HG03460 (cell line): ENCODE measurements at regions not wholly inside any gene's neighbourhood (a gene's known extent, or its start where the extent isn't known, plus 50 kb on each side); places are given as distances from the start of the nearest gene placed in this dataset.

ENCODE experiments used
- ATAC-seq: cut with Tn5 transposase; IDR thresholded peaks from one replicate; pipeline ENCODE4 v1.9.1; 2021; ENCODE audit not compliant: unreplicated experiment

DNA sequence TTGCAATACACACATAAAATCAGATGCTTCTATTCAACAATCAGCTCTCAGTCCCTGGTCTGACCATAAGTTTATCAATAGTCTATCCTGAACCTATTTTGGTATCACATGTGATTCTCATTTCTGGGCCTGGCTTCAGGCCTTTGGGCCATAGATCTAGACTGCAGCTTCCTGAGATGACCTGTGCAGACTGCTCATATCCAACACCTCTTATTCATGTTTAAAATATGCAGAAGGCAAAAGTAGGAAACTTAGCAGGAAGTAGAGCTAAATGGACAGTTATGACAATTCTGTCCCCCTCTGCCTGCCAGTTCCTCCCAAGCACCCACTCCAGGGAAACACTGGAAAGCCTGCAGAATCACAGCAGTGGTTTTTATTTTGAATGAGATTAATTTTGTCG, 53.3 kb downstream of the C7orf25 start:
- no peak for ATAC-seq

DNA sequence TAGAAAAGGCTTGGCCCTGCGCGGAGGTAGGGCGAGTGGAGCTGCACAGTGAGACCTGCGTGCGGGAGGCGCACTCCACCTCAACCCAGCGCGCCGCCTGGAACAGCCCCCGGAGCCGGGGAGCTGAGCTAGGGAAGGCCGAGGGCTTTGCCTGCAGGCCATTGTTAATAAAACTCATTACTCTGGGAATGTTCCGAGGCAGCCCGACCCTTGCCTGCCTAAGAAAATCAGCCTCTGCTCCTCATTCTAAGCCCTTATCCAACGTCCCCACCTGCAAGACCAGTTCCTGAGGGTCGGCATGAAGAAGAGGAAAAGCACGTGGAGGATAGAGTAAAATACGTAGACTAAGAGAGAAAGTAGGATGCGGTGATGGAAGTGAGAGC, 55.3 kb downstream of the C7orf25 start:
- peak; percentile 19 for ATAC-seq

DNA sequence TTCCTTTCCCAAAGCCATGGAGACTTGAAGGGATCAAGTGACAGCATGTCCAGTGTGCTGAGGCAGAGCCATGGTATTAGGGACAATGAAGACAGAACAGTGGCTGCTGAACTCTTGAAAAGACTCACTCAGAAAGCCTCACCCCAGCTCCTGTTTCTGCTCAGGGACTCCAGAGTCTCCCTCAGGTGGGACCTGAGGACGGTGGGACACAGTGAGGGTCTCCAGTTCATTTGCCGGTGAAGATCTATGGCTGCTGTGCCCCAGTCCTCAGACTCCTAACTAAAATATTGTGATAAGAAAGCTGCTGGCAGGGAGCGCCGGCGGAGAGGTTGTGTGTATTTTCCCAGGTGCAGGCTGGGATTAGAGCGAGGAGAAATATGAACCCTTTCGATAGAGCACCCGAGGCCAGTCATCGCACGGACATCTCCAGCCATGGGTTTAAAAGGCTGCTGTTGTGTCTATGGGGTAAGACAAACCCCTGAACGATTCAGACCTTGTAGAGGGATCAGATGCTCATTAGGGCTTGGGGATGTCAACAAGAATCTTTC, 57.2 kb downstream of the C7orf25 start:
- no peak for ATAC-seq

DNA sequence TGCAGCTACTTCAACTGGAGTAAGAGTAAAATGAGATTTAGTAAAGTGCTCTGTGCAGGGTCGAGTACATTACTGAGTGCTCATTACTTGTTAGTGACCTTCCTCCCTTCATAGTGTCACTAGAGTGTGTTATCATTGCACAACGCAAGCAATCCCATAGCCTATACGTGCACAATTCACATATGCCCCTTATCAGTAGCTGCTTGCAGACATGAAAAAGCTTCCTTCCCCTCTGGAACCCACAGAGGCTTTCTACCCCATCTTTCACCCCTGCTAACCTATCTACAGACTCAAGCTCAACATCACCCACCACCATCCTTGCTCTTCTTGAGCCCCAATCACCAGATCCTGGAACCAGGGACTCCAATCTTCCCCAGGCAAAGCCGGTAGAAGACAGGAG, 59.3 kb downstream of the C7orf25 start:
- ATAC-seq: no peak

DNA sequence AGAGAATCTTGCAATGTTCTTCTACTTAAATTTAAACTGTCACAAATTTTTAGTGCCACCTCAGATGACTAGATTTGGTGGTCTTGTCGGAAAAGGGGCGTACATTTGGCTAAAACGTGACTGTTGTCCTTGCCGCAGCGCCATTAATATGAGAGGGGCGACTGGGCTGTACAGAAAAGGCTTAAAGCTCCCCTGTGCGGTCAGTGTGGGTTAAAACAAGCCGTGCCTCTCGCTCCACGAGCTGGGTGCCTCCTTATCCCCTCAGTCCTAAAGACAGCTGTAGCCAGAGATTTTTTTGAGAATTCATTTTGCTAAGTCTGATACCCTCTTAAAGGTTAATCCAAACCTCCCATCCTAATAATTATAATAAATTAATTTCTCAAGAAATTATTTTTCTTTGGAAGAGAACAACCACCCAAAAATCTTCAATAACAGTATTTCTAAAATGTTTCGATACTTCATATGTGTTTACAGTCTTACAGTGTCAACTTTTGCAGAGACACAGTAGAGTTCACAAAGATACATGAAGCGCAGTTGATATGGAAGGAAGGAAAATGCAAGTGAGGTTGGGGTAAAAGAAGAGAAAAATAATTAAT, 68.6 kb downstream of the C7orf25 start:
- peak; percentile 62 for ATAC-seq

DNA sequence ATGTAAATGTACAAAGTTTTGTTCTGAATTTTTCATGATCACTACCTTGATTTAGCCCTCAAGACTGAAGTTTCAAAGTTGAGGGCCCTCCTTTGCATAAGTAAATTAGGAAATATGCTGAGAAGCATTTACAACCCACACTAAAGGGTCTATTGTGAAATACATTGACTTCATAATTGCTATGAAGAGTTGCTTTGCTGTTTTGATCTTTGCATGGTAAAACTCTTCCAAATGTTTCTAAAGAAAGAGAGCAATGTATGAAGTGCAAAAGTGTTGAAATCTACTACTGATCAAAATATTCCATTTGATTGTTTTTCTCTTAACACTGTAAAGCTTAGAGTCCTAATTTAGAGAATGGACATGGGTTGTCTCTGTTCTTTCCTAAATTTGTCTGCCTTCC, 77.2 kb downstream of the C7orf25 start:
- ATAC-seq: no peak

DNA sequence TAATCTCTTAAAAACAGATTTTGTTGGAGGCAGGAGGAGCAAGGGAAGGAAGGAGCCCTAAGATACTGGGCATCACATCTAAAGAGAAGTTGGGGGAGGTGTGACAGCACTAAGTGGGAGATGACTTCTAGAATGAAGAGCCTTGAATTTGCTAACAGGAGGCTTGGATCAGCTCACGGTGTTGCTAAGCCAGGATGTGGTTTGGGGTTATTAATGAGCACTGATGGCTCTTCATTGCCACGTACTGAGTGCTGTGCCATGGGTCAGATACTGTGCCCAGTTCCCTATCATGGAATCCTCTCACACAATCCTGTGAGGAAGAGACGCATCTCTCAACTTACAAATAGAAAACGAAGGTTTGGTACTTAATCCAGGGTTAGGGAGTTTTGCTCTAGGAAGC, 78.5 kb downstream of the C7orf25 start:
- no peak for ATAC-seq

DNA sequence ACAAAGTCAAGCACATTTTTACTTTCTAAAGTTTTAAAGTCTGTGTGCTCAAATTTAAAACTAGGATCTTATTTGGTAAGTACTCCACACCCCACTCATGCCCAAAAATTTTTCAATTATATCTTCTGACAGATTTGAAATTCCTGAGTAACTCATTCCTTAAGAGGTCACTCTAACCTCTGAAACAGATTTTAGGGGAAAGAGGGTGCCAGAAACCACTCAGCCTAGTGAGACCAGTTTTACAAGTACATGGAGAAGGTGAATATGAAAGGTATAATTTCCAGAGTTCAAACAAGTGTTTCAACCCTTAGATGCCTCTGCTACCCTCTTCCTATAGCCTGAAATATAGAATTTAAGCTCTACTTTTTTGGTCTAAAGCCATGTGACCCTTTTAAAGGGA, 79.2 kb downstream of the C7orf25 start:
- ATAC-seq: no peak

DNA sequence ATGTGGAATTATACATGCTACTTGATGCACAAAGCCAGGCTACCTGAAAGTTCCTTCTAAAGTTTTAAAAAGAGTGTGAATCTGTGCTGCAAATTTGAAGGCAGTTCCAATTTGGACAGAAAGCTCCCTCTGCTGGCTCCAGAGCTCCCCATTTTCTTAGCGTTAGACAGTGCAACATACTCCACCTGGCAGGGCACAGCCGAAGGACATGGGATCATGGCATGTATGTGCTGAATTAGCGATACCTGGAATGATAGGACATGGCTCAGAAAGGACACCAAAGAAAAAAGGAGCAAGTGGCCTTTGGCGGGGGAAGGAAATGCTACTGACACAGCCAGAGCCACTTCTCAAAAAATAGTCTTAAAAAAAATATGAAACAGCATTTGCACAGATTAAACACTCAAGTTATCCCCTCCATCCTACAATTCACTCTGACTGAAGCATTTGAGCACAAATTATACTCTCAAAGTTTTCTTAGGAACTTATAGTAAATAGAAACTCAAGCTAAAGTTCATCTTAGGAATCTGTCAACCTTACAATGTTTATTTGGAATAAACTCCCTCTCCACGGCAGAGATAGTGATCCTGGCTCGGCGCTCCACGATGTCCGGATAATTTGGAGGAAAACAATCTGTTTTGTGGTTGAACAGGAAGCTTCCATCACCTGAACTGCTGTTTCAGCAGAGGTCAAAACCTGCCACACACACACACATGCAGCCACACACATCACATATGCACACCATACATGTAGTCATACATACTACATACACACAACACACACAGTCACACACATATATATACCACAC, 80.0 kb downstream of the C7orf25 start:
- ATAC-seq: no peak

DNA sequence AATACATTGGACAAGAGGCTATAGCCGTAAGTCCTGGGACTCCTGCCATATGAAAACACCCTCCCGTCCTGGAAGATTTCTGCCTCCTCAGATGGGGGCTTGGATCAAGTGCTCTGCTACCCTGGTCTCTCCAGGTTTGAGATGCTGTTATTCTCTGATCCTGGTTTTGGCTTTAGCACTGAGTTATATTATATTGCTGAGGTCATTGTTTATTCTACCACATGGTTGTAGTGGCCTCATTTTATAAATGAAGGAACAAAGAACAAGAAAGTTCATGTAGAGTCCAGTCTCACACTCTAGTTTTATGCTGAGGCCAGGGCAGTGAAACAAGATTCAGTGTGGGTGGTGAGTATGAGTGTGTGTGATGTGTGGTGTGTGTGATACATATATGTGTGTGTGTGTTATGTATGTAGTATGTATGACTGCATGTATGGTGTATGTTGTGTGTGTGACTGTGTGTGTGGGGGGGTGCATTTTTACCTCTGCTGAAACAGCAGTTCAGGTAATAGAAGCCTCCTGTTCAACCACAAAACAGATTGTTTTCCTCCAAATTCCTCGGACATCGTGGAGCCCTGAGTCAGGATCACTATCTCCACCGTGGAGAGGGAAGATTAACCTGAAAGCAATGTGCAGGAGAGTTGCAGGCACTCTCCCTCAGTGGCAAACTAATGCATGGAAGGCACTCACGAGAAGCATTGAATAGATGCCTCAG, 80.7 kb downstream of the C7orf25 start:
- ATAC-seq: no peak

DNA sequence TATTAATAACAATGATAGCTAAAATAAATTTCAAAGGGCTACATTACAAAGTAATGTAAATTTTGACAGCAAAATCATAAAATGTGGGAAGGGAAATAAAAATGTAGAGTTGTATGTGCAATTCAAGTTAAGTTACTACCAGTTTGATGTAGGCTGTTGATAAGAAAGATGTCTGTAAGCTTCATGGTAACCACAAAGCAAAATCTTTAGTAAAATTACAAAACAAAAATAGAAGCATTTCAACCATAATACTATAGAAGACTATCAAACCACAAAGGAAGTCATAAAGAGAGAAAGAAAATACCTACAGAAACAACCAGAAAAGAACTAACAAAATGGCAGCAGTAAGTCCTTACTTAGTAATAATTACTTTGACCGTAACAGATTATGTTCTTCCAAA, 99.1 kb downstream of the C7orf25 start:
- no peak for ATAC-seq

DNA sequence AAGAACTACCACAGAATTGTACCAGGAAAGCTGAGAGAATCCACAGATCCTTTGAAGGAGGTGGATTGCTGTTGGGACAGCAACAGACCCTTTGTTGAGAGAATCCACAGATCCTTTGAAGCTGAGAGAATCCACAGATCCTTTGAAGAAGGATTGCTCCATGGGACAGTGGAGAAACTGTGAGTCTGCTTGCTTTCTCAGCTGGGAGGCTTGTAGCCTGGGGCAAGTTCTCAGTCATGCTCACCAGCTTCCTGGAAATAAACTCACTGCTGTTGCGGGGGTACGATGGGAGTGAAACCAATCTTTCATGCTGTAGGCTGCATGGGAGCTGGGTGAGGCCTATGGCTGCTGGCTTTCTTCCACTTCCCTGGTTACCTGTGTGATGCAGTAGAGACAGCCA, 106.3 kb downstream of the C7orf25 start:
- no peak for ATAC-seq

DNA sequence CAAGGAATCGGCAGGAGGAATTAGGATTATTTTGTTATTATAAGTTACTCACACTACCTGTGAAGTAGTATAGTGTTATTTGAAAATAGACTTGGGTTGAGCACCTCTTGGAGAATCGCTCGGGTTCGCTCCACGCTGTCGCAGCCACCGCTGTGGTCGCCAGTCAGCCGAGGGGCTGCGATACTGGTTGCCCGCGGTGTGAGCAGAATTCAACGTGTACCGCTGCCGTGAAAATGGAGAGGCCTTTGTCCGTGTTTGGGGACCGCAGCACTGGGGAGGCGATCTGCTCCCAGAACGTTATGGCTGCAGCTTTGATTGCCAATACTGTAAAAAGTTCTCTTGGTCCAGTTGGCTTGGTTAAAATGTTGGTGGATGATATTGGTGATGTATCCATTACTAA, 117.2 kb downstream of the C7orf25 start:
- ATAC-seq: no peak

DNA sequence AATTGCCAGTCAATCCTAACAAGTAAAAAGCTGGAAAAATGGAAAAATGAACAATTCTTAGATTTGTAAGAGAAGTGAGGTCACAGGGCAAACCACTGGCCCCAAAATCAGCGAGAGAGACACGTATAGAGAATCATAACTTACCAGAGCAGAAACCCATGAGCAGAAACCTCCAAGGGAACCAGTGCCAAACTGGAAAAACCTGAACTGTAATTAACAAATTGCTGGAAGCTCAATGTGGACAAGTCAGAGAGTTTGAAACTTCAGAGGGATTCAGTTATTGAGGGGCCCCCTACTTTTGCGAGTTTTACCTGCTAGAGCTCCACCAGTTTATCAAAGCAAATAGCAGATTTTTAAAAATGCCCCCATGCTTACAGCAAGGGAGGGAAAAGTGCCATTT, 119.0 kb downstream of the C7orf25 start:
- no peak for ATAC-seq

DNA sequence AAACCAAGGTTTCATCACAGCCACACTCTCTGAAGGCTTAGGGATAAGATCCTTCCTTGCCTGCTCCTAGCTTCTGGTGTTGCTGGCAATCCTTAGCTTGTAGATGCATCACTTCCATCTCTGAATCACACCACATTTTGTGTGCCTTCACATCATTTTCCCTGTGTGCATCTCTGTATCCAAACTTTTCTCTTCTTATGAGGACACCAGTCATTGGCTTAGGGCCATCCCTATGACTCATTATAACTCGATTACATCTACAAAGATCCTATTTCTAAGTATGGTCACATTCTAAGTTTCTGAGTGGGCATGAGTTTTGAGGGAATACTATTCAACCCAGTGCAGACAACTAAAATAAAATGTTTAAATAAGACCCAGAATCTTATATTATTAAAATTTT, 121.7 kb downstream of the C7orf25 start:
- ATAC-seq: no peak

DNA sequence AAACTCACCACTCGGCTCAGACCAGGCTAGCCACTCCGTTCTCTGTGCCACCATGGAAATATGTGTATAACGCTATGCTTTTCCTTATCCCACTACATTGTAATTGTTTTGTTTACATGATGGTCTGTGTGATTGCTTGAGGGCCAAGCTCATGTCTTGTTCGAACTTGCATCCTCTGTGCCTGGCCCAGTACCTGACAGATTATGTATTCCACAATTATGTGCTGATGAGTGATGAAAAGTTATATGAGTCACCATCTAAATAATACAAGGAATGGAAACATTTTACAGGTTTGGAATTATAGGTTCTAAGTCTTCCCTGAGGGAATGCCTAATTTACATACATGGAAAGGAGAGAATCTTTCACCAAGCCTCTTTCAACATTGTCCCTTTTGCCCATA, 137.4 kb downstream of the C7orf25 start:
- no peak for ATAC-seq

DNA sequence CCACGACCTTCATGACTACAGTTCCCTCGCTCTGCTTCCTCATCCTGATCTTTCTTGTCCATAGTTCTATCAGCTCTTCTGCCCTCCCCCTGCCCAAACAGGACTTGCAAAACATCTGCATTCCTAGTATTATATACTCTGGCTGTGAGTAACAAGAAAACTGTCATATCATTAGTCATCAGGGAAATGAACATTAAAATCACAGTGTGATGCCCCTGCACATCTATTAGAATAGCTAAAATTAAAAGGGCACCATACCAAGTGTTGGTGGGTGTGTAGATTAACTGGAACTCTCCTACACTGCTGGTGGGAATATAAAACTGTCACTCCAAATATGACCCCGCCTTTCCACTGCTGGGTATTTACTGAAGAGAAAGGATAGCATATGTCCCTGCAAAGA, 141.8 kb downstream of the C7orf25 start:
- ATAC-seq: no peak

DNA sequence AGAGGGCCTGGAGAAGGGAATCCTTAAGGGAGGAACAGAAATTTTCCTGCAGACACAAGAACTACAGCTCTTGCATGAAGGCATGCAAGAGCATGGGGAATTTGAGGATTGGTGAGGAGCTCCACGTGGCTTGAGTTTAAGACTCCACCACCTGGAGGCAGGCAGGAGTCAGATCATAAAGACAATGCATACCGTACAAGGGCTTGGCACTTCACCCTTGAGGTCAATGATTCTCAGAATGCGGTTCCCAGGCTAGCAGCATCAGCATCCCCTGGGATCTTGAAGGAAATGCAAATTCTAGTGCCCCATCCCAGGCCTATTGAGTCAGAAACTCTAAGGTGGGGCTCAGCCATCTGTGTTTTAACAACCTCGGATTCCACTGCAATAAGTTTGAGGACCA, 143.8 kb downstream of the C7orf25 start:
- ATAC-seq: no peak

DNA sequence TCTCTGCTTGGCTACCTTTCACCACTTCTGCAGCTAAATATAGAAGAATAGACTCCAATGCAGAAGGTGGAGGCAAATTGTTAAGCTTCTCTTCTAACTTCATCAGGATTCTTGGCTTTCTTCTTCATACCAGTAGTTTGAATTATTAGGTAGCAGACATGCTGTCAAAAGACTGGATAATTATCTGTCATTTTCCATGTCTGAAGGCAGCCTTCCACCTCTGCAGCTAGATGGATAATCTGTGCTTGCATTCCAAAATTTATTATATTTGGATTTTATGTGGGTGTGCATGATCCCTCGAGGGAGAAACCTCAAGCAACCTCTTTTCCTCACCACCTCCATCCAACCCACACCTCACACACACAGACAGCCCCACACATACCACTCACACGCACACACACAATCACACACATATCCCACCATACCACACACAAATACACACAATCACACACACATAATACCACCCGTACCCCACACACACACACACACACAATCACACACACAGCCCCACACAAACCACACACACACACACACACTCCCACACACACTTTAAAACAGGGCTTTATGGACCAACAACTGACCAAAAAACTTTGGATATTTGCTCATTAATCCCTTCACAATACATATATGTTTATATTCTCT, 145.0 kb downstream of the C7orf25 start:
- no peak for ATAC-seq

DNA sequence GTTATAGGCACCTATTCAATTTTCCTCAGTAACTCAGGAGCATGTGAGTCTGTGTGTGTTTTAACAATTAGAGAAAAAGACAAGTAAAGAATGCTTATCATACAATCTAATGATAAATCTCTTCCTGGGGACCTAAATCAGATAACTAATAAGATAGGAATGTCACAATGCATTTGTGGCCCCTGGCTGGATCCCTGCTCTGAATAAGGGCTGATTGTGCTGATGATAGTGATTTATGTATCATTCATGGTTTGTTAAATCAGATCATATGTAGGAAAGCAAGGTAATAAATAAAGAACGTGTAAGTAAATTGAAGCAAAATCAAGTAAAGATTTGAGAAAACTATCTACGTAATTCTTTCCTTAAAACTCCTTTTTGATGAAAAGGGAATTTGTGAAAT, 145.9 kb downstream of the C7orf25 start:
- no peak for ATAC-seq

DNA sequence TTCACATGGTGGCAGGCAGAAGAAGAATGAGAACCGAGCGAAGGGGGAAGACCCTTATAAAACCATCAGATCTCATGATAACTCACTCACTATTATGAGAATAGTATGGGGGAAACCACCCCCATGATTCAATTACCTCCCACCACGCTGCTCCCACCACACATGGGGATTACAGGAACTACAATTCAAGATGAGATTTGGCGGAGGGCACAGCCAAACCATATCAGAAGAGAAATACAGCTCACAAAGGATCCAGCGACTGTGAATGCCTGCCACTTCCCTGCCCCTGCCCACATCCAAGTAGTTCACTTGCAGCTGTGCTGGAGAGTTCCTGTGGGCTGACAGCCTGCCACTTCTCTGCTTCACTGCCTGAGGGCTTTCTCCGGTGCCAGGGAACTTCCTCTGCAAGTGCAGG, 148.7 kb downstream of the C7orf25 start:
- ATAC-seq: no peak

DNA sequence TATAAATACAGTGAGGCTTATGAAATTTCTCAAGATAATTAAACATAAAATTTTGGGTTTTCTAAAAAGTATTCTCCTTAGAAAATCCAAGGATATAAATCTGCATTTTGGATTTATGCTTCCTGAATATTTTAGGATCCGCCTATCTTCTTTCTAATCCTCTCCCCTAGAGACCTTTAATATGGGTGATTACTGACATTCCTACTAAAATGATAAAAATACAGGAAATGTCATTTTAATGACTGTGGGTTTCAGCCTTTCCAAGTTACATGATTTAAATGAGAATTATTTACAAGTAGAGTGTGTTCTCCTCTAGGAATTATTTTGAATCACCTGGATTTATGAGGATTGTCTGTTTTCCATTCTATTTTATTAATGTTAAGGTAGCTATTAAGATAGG, 150.4 kb downstream of the C7orf25 start:
- no peak for ATAC-seq
